Tibial nerve (tissue), 4 donors: ENCODE measurements at regions not wholly inside any gene's neighbourhood (a gene's known extent, or its start where the extent isn't known, plus 50 kb on each side); places are given as distances from the start of the nearest gene placed in this dataset.

Experiments used
- CTCF ChIP-seq, 5 experiments: fragments of 200-600 bp in 3 of 5; fragments of 450-650 bp in 2 of 5; sonication (generic) in 3 of 5; IDR thresholded peaks; one replicate each; pipeline ENCODE4 v1.5.1; 2016 to 2019; ENCODE audit warnings: antibody characterized with exemption in 5 of 5, mild to moderate bottlenecking in 3 of 5, moderate library complexity in 2 of 5
- EP300 ChIP-seq, 2 donors: sonication (generic); formaldehyde crosslinking; IDR thresholded peaks; one replicate each; pipeline ENCODE4 v1.6.1; 2017; ENCODE audit warnings: antibody characterized with exemption in 2 of 2, mild to moderate bottlenecking in 1 of 2
- POLR2A ChIP-seq, 2 donors: fragments of 450-650 bp; IDR thresholded peaks; one replicate each; pipeline ENCODE4 v1.6.1; 2017; ENCODE audit warnings: antibody characterized with exemption in 2 of 2, mild to moderate bottlenecking in 2 of 2, moderate library complexity in 2 of 2

DNA sequence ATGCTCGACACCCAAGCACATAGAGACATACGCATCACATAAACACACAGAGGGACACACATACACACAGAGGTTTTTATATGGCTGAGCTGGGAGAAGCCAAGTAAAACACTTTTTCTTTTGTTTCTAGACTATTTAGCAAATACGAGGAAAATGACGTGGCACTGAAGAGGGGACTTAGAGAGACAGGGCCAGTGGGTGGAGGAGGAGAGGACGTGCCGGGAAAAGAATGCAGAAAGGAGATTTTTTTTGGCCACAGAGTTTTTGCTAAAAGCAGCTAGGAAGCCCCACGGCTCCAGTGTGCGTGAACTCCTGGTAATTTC is 168.5 kb upstream of the KLF7 start:
- TF ChIP-seq CTCF (IDR thresholded peaks at IDR 0.05) = no peak
- no peak for TF ChIP-seq POLR2A (IDR thresholded peaks at IDR 0.05)
- no peak for TF ChIP-seq EP300 (IDR thresholded peaks at IDR 0.05)
